Activated CD8-positive, alpha-beta memory T cell treated with anti-CD3 and anti-CD28 coated beads, Interleukin-2, amount 10 ng/mL, durations not matched to agents 7 days and 5 days (primary cell): ENCODE measurements at regions not wholly inside any gene's neighbourhood (a gene's known extent, or its start where the extent isn't known, plus 50 kb on each side); places are given as distances from the start of the nearest gene placed in this dataset.

Experiments
- ATAC-seq: fragments of 150-1000 bp; cut with Tn5 transposase; one replicate; pipeline ENCODE4 v1.10.0; 2021; ENCODE audit warnings: moderate library complexity
- CTCF ChIA-PET: fragments of 350-600 bp; sonication (Branson Sonifier 250); formaldehyde crosslinking; loops from one replicate; lab custom pipeline; 2021; ENCODE audit warnings: antibody characterized with exemption; lab: Charles Lee
- DNase-seq: peaks from one replicate; pipeline ENCODE4 v3.0.0-alpha.2; 2020
- H3K27ac Mint-ChIP-seq: one replicate; pipeline ENCODE4 v1.8.0; 2021; ENCODE audit warnings: mild to moderate bottlenecking, mixed read lengths
- H3K27me3 Mint-ChIP-seq: one replicate; pipeline ENCODE4 v1.8.0; 2021; ENCODE audit warnings: mixed read lengths
- H3K36me3 Mint-ChIP-seq: one replicate; pipeline ENCODE4 v1.8.0; 2021; ENCODE audit warnings: mild to moderate bottlenecking, mixed read lengths
- H3K4me1 Mint-ChIP-seq: one replicate; pipeline ENCODE4 v1.8.0; 2021; ENCODE audit warnings: mixed read lengths
- H3K4me3 Mint-ChIP-seq: one replicate; pipeline ENCODE4 v1.8.0; 2021; ENCODE audit warnings: mild to moderate bottlenecking, moderate library complexity, mixed read lengths
- H3K9me3 Mint-ChIP-seq: one replicate; pipeline ENCODE4 v1.8.0; 2022; ENCODE audit warnings: low read depth, mixed read lengths

DNA sequence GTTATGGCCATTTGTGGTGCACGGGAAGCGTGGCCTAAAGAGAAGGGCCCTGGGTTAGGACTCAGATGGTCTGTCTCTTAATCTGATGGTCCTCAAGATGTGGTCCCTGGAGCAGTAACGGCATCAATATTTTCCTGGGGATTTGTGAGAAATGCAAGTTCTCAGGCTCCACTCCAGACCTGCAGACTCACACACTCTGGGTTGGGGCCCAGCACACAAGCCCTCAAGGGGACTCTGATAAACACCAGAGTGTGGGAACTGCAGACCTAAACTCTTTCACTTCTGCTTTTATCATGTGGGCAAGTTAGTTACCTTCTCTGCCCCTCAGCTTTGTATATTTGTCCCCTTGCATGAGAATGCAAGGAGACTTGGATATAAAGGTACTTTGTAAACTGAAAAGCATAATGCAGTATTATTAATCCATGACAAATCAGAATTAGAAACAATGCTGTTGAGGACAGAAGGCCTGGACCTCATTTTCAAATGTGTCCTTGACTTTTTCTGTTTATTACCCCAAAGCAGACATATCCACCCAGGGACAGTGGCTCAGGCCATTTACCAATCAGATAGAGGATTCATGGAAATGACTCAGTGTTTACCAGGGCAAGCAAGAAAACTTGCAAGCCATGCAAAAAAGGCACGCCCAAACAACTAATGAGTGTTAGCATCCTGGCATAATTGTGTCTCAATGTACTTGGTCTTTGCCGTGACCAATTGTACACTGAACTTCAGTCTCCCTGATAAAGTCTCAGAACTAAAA, 157.0 kb downstream of the ASCL1 start:
- H3K27me3 Mint-ChIP-seq: no peaks in the 10 kb centered on the region
- H3K9me3 Mint-ChIP-seq: no peaks in the 10 kb centered on the region
- no peak for ATAC-seq
- CTCF ChIA-PET: no interaction called here
- no peak overlapping the region for H3K4me3 Mint-ChIP-seq
- H3K4me1 Mint-ChIP-seq: no peaks in the 10 kb centered on the region
- no peak overlapping the region for H3K27ac Mint-ChIP-seq
- DNase-seq: no peak
- no peaks in the 10 kb centered on the region for H3K36me3 Mint-ChIP-seq

DNA sequence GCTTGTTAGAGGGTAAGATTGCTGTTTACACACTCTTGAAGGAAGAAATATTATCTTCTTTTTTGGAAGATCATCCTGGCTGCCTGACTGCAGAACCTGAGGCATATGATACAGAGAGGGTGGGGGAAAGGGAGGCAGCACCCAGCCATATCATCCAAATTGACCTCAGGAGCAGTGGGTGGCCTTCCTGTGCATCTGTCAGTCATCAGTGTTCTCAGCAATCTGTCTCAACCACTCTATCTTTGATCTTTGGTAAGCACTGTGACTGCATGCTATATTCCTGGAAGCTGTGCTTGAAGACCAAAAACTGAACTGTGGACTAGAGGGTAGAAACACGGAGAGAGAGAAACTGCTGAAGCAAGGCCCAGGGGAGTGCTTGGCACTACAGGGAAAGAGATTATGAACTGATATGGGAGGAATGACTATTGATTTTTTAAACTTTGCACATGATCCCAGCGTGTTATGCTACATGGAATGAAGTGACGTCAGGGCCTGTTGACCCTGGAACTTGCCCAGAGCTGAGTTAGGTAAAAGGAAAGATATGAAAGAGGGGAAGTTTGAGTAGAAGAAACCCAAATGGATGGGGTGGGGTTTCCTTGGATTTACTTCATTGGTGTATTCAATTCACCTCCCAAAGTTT, 171.5 kb downstream of the ASCL1 start:
- no peak overlapping the region for H3K27ac Mint-ChIP-seq
- CTCF ChIA-PET: no interaction called here
- no peak for ATAC-seq
- no peaks in the 10 kb centered on the region for H3K36me3 Mint-ChIP-seq
- no peak for DNase-seq
- no peak overlapping the region for H3K4me3 Mint-ChIP-seq
- H3K9me3 Mint-ChIP-seq: peaks cover 7% of the 10 kb centered on the region
- H3K4me1 Mint-ChIP-seq: no peaks in the 10 kb centered on the region
- no peaks in the 10 kb centered on the region for H3K27me3 Mint-ChIP-seq

DNA sequence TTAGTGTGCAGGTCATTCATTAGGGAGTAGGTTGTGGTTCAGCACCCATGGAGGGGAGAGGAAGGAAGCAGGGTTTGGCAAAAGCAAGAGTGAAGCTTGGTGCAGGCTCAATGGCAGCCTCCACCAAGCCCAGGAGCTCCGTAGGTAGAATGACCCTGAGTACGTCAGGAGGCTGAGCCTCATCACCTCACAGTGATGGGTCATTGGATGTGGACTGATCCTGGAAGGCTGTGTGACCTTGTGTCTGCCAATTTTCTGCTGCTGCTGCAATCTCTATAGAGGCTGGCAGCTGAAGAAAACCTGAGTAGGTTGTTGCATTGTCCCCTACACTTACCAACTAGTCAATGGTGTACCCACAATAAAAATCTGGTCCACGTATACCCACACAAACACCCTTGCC, 173.1 kb downstream of the ASCL1 start:
- Mint-ChIP-seq H3K9me3 (peaks cover 12% of the 10 kb centered on the region), H3K4me1 (no peaks in the 10 kb centered on the region), H3K27ac (no peak overlapping the region), H3K4me3 (no peak overlapping the region), H3K36me3 (no peaks in the 10 kb centered on the region), H3K27me3 (no peaks in the 10 kb centered on the region)
- no peak for ATAC-seq
- CTCF ChIA-PET: no interaction called here
- DNase-seq: no peak

DNA sequence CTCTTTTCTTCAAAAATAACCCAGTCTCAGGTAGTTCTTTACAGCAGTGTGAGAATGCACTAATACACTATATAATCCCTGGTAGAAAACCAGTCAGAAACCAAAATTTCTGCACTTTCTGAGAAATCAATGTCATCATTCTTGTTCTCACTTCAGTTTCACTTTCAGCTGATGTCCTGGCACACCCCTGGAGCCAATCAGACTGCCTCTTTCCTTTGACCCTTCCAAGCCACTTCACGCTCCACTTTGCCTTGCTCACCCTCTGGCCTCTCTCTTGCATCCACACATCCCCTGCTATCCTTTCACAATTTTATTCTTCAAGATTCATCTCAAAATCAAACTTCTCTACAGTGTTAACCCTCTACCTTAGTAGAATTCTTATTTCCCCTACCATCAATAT, 181.1 kb downstream of the ASCL1 start:
- Mint-ChIP-seq H3K27me3 (no peaks in the 10 kb centered on the region), H3K4me3 (no peak overlapping the region), H3K36me3 (no peaks in the 10 kb centered on the region), H3K27ac (no peak overlapping the region), H3K9me3 (peaks cover 14% of the 10 kb centered on the region), H3K4me1 (peaks cover 5% of the 10 kb centered on the region)
- CTCF ChIA-PET: no interaction called here
- no peak for ATAC-seq
- DNase-seq: no peak

DNA sequence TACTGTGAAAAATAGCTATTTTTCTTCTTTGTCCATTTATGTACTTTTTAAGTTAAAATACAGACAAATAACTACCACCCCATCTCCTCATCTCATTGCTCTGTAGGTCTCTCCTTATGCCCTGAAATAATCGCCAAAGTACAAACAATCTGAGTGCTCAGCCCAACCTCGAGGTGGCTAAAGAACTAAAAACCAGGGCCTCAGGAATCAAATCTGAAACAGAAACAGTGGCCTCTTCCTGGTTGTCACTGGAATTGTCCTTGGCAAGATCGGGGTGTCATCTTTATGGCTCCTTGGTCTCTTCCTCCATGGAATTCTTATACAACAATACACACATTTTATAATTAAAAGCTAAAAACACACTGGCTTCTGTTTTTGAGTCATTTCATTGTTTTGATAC, 182.4 kb downstream of the ASCL1 start:
- H3K36me3 Mint-ChIP-seq: no peaks in the 10 kb centered on the region
- ATAC-seq (no peak), DNase-seq (no peak)
- CTCF ChIA-PET: no interaction called here
- no peaks in the 10 kb centered on the region for H3K27me3 Mint-ChIP-seq
- H3K9me3 Mint-ChIP-seq: peaks cover 7% of the 10 kb centered on the region
- no peak overlapping the region for H3K4me3 Mint-ChIP-seq
- peaks cover 5% of the 10 kb centered on the region for H3K4me1 Mint-ChIP-seq
- H3K27ac Mint-ChIP-seq: no peak overlapping the region

DNA sequence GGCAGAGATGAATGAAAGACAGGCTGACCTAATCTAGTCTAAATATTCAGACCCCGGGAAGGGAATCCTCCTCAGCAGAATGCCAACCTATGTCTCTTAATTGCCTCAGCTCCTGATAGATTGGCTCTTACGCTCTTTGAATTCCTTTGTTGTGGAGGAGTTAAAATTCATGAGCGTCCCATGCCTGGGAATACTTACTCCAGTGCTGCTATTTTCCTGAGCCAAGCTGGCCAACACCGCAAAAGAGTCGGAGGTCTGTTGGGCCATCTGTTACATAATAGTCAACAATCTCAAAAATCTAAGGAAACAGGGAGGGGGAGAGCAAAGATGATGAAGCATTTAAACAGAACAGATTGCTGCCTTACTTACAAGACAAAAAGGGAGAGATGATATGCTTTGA, 182.8 kb downstream of the ASCL1 start:
- H3K9me3 Mint-ChIP-seq: peaks cover 5% of the 10 kb centered on the region
- CTCF ChIA-PET: no interaction called here
- H3K27ac Mint-ChIP-seq: no peak overlapping the region

DNA sequence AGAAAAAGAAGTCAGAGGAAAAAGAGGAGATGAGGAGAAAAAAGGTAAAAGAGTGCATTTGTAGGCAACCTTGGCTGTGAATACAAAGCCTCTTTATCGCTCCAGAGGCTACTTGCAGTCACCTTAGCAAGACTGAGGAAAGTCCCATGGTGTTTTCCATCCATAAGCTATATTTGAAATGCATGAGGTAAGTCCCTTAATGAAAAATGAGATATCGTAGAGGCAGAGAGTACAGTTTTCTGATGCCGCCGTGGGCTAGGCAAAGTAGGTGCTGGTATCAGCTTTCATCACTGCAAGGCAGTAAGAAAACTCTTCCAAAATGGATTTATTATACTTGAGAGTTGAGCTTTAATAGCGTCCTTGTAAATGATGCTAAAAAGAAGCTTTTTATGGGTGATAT, 186.8 kb downstream of the ASCL1 start:
- no peak overlapping the region for H3K27ac Mint-ChIP-seq
- H3K4me1 Mint-ChIP-seq: no peaks in the 10 kb centered on the region
- H3K27me3 Mint-ChIP-seq: no peaks in the 10 kb centered on the region
- CTCF ChIA-PET: no interaction called here
- no peak for DNase-seq
- ATAC-seq: no peak
- H3K9me3 Mint-ChIP-seq: no peaks in the 10 kb centered on the region
- H3K4me3 Mint-ChIP-seq: no peak overlapping the region
- no peaks in the 10 kb centered on the region for H3K36me3 Mint-ChIP-seq

More for the DNA sequence above, 182.8 kb downstream of the ASCL1 start:
- Mint-ChIP-seq H3K4me3 (no peak overlapping the region), H3K27me3 (no peaks in the 10 kb centered on the region), H3K4me1 (peaks cover 5% of the 10 kb centered on the region), H3K36me3 (no peaks in the 10 kb centered on the region)
- no peak for ATAC-seq
- DNase-seq: no peak

DNA sequence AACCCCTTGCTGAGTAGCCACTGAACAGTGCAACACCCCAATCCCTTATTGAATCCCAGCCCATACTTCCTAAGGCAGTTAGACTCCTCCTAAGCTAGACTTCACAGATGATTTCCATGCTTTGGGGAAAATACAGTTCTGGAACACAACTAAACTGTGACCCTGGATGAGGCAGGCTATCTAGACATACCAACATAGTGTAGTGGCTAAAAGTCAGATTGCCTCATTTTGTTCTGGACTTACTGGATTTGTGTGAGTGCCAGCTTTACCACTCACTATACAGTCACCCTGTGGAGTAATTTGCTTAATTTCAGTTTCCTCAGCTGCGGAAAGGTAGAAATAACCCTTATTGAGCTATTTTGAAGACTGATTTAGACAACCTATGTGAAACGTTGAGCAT, 203.1 kb downstream of the ASCL1 start:
- Mint-ChIP-seq H3K9me3 (peaks cover 3% of the 10 kb centered on the region), H3K4me1 (no peaks in the 10 kb centered on the region), H3K4me3 (no peak overlapping the region), H3K27ac (no peak overlapping the region), H3K36me3 (no peaks in the 10 kb centered on the region), H3K27me3 (no peaks in the 10 kb centered on the region)
- CTCF ChIA-PET: no interaction called here
- ATAC-seq: no peak
- no peak for DNase-seq

DNA sequence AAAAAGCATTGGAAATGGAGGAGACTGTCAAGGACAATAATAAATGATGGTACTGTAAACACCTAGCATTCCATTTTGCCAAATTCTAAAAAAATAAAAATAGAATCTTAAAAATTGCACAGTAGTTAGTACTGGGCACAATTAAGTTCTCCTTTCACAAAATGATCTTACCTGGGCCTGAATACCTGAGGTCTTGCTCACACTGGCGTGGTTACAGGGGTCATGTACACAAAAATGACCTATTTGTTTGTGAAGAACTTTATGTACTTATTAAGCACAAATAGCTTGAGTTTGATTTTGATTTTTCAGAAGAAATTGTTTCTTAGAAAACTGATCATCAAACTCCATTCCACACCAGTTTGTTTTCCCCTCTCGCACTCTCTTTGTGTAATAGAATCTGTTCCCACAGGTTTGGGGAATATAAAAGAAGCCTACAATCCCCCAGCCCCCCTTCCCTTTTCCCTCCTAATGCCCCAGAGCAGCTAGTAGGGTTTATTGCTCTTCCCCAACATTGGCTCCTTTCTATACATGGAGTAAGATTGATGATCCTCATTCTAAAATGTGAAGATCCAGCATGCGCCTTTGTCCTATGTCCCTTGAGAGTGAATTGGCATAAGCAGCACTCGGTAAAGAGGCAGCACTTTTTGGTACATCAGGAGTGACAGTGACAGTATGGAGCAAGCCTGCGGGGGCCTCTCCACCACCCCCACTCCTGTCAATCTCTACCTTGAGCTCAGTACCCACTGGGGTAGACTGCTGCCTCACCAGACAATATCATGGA, 204.3 kb downstream of the ASCL1 start:
- Mint-ChIP-seq H3K27ac (no peak overlapping the region), H3K9me3 (peaks cover 3% of the 10 kb centered on the region)
- no peak for ATAC-seq

DNA sequence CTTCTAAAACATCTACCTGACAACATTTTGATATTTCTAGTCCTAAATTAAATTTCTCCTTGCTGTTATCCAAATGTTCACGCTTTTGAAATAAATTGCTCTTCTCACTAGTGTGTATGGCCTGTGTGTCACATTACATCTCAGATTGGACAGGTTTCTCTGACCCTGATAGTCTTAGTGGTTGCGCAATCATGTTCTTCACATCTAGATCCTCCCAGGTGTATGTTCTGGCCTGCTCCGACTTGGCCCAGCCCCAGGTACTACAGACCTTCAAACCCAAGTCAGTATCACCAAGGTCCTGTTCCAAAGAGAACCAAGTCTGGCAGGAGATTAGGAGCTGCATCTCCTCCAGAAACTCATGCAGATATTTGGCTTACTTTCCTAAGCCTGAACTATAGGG, 209.5 kb downstream of the ASCL1 start:
- H3K36me3 Mint-ChIP-seq: no peaks in the 10 kb centered on the region
- H3K27me3 Mint-ChIP-seq: no peaks in the 10 kb centered on the region
- H3K4me1 Mint-ChIP-seq: no peaks in the 10 kb centered on the region
- CTCF ChIA-PET: no interaction called here
- H3K9me3 Mint-ChIP-seq: peaks cover 6% of the 10 kb centered on the region
- DNase-seq (no peak), ATAC-seq (no peak)
- no peak overlapping the region for H3K27ac Mint-ChIP-seq
- H3K4me3 Mint-ChIP-seq: no peak overlapping the region

More for the DNA sequence above, 204.3 kb downstream of the ASCL1 start:
- CTCF ChIA-PET: no interaction called here
- Mint-ChIP-seq H3K36me3 (no peaks in the 10 kb centered on the region), H3K27me3 (no peaks in the 10 kb centered on the region), H3K4me3 (no peak overlapping the region), H3K4me1 (no peaks in the 10 kb centered on the region)
- DNase-seq: no peak

DNA sequence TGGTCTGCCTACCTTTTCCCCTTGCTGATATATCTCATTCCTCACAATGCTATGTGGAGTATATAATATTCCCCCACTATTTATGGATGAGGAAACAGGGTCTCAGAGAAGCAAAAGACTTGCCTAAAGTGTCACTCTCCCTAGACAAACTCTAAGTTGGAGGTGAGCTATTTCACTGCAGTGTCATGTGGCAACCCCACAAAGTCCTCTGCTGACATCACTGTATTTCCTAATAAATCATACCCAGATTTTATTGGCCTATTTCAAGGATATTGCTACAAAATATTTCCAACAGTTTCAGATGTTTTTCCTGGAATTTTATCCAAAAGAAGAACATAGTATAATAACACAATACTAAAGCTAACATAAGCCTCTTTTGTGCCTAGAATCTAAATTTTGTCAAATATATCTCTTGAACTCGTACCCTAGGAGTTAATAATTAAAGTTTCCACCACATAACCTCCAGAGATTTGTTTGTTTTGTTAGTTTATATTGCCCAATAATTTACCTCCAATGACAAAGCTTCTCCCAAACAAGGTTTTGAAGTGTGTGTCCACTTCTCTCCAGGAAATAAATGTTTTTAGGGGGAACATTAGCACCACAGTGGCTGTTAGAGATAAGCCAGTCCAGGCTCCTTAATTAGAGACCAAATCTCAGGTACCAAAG, 215.1 kb downstream of the ASCL1 start:
- Mint-ChIP-seq H3K27me3 (no peaks in the 10 kb centered on the region), H3K4me1 (no peaks in the 10 kb centered on the region), H3K27ac (no peak overlapping the region), H3K36me3 (peaks cover 1% of the 10 kb centered on the region), H3K9me3 (peaks cover 7% of the 10 kb centered on the region), H3K4me3 (no peak overlapping the region)
- CTCF ChIA-PET: no interaction called here
- DNase-seq (no peak), ATAC-seq (no peak)

DNA sequence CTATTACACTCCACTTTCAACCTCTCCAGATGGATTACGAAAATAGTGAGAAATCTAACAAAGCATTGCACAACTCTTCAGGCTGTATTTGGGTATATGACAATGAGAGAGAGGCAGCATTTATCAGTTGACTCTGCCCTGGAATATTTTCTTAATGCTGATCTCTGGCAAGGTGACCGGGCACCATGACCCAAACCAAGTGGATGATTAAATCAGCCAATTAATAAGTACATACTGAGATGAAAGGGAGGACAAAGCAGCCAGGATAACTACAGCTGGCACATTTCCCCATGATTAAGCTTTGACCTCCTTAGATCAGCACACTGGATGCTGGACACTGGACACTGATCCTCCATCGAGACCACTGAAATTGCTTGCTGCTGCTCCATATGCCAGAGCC, 218.2 kb downstream of the ASCL1 start:
- H3K9me3 Mint-ChIP-seq: peaks cover 5% of the 10 kb centered on the region
- no peaks in the 10 kb centered on the region for H3K27me3 Mint-ChIP-seq
- H3K4me1 Mint-ChIP-seq: no peaks in the 10 kb centered on the region
- H3K27ac Mint-ChIP-seq: no peak overlapping the region
- no peak overlapping the region for H3K4me3 Mint-ChIP-seq
- CTCF ChIA-PET: no interaction called here
- DNase-seq (no peak), ATAC-seq (no peak)
- peaks cover 1% of the 10 kb centered on the region for H3K36me3 Mint-ChIP-seq

DNA sequence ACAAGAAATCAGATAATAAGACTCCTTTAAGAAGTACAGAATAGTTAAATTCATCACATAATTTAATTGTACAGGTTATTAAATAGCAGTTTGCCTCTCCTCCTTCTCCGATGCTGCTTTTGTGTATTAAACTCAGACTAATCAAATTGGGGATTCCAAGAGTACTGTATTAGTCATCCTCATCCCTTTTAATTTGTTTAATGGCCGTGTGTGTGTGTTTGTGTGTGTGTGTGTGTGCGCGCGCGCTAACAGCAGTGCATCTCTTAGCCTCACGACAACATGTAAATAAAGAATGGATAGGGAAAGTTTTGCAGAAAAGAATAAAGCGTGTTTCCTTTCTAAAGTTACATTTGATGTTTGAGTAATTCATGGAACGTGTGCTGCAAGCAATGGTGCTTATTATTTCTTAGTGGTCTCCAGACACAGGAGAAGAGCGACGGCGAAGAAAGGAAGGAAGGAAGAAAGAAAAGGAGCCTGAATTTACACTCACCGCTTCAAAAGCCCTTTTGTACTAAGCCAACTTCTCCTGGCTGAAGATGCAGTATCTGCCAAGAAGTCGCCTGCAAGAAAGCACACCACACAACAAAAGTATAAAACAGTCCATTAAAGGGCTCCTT, 220.3 kb downstream of the ASCL1 start:
- Mint-ChIP-seq H3K4me3 (no peak overlapping the region), H3K4me1 (no peaks in the 10 kb centered on the region), H3K9me3 (peaks cover 5% of the 10 kb centered on the region), H3K27ac (no peak overlapping the region), H3K36me3 (peaks cover 1% of the 10 kb centered on the region), H3K27me3 (no peaks in the 10 kb centered on the region)
- CTCF ChIA-PET: no interaction called here
- ATAC-seq: no peak
- DNase-seq: no peak
